ENCODE measurements at regions not wholly inside any gene's neighbourhood (a gene's known extent, or its start where the extent isn't known, plus 50 kb on each side); places are given as distances from the start of the nearest gene placed in this dataset.

DNA sequence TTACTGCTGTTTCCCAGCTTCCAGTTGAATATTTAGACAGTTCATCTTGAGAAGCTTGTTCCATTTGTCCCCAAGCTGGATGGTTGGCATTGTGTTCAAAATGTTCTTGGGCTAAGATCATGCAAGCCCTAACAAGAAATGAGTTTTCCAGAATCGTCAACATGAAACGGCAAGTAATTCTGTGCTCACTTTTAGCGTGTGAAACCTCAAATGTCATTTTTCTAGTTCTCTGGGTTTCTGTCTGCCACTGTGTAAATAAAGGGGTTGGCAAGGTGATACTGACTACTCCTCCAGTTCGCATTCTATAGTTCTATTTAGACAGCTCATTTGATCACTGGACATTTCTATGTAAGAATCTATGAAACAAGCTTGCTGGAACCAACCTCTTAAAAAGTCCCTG lies 194.0 kb downstream of the AHR start:
- TF ChIP-seq CTCF (IDR thresholded peaks at IDR 0.05) (no peak), POLR2AphosphoS5 (IDR thresholded peaks at IDR 0.05; ENCODE audit: low read depth, low read length) (no peak)
